ENCODE measurements at regions not wholly inside any gene's neighbourhood (a gene's known extent, or its start where the extent isn't known, plus 50 kb on each side); places are given as distances from the start of the nearest gene placed in this dataset.

GRCh38 chr4:20532116-20532790 lies 168.0 kb upstream of the PACRGL start:
- 20% methylated on average over 3 of the region's 3 CpGs for WGBS (ENCODE audit: insufficient coverage, low coverage, missing lambda C conversion rate)

GRCh38 chr4:20532871-20533870 lies 167.1 kb upstream of the PACRGL start:
- no peak overlapping the region for H3K9ac ChIP-seq (ENCODE audit: insufficient read depth in 1 of 2, low read depth in 2 of 2, low read length in 2 of 2)
- no peaks in the 10 kb centered on the region for H4K20me1 ChIP-seq (replicated peaks; ENCODE audit: control insufficient read depth, insufficient read depth, low read length)
- in situ Hi-C loops (cut with MboI) (loop anchor here (10.0 kb wide), 1 partner anchor 108 kb away; no protein-coding TSS in a partner anchor), intact Hi-C loops (cut with micrococcal nuclease) (no loop called here)
- CTCF ChIA-PET (ENCODE audit: low intra/inter-chr PET ratio): no interaction called here
- POLR2A ChIA-PET: no interaction called here
- H3K9me3 ChIP-seq (replicated peaks; ENCODE audit: control insufficient read depth, insufficient read depth, low read depth, low read length): no peaks in the 10 kb centered on the region
- ATAC-seq (no peak), DNase-seq (ENCODE audit: extremely low read depth in 1 of 4, low spot score in 3 of 4) (no peak), FAIRE-seq (no peak)
- no peak overlapping the region for H2AFZ ChIP-seq (ENCODE audit: low read depth, low read length)
- WGBS (ENCODE audit: insufficient coverage, low coverage, missing lambda C conversion rate): 27% methylated on average over 5 of the region's 5 CpGs
- H3K4me1 ChIP-seq (replicated peaks in 1 of 2; ENCODE audit: control insufficient read depth in 2 of 2, insufficient read depth in 2 of 2, low read length in 2 of 2): no peaks in the 10 kb centered on the region
- no peaks in the 10 kb centered on the region for H3K79me2 ChIP-seq (ENCODE audit: control insufficient read depth, insufficient read depth, low read length)
- H3K9me1 ChIP-seq (ENCODE audit: control insufficient read depth, insufficient read depth, low read length): no peaks in the 10 kb centered on the region
- no peak overlapping the region for H3K27ac ChIP-seq (ENCODE audit: extremely low read depth, low read depth, low read length)
- no TSS peak for BruUV-seq (replicated peaks)
- H3K4me2 ChIP-seq (ENCODE audit: insufficient read depth, low read length): no peak overlapping the region
- no peak overlapping the region for H3K4me3 ChIP-seq
- no peaks in the 10 kb centered on the region for H3K27me3 ChIP-seq (ENCODE audit: control insufficient read depth in 2 of 2, insufficient read depth in 2 of 2, low read length in 2 of 2)
- H3K36me3 ChIP-seq (ENCODE audit: control insufficient read depth, insufficient read depth, low read length): 0 out of 3 replicates have a peak, but pooled peaks cover 2% of the 10 kb centered on the region
- TF ChIP-seq CEBPZ (IDR thresholded peaks at IDR 0.05; ENCODE audit: borderline replicate concordance, low read depth, low read length) (no peak), FOXA3 (CRISPR knock-in tag; conservative IDR thresholded peaks at IDR 0.05 in 1 of 2, IDR thresholded peaks at IDR 0.05 in 1 of 2) (no peak), VEZF1 (CRISPR knock-in tag; IDR thresholded peaks at IDR 0.05) (no peak), ZNF395 (CRISPR knock-in tag; IDR thresholded peaks at IDR 0.05) (no peak)

More at GRCh38 chr4:20532116-20532790, 168.0 kb upstream of the PACRGL start:
- no peaks in the 10 kb centered on the region for H3K9me1 ChIP-seq (ENCODE audit: control insufficient read depth, insufficient read depth, low read length)
- POLR2A ChIA-PET: no interaction called here
- ATAC-seq (no peak), DNase-seq (ENCODE audit: extremely low read depth in 1 of 4, low spot score in 3 of 4) (peak in 1 of 4 experiments; percentile 6), FAIRE-seq (no peak)
- H4K20me1 ChIP-seq (replicated peaks; ENCODE audit: control insufficient read depth, insufficient read depth, low read length): no peaks in the 10 kb centered on the region
- intact Hi-C loops (cut with micrococcal nuclease) (no loop called here), in situ Hi-C loops (cut with MboI) (loop anchor here (10.0 kb wide), 1 partner anchor 107 kb away; no protein-coding TSS in a partner anchor)
- H3K27me3 ChIP-seq (ENCODE audit: control insufficient read depth in 2 of 2, insufficient read depth in 2 of 2, low read length in 2 of 2): no peaks in the 10 kb centered on the region
- TF ChIP-seq ZNF583 (CRISPR knock-in tag; IDR thresholded peaks at IDR 0.05) (no peak), ZFP1 (CRISPR knock-in tag; IDR thresholded peaks at IDR 0.05) (no peak)
- BruUV-seq (replicated peaks): no TSS peak
- H3K36me3 ChIP-seq (ENCODE audit: control insufficient read depth, insufficient read depth, low read length): 0 out of 3 replicates have a peak, but pooled peaks cover 2% of the 10 kb centered on the region
- no peak overlapping the region for H3K4me3 ChIP-seq
- no peaks in the 10 kb centered on the region for H3K4me1 ChIP-seq (replicated peaks in 1 of 2; ENCODE audit: control insufficient read depth in 2 of 2, insufficient read depth in 2 of 2, low read length in 2 of 2)
- CTCF ChIA-PET (ENCODE audit: low intra/inter-chr PET ratio): no interaction called here
- no peaks in the 10 kb centered on the region for H3K79me2 ChIP-seq (ENCODE audit: control insufficient read depth, insufficient read depth, low read length)
- H3K4me2 ChIP-seq (ENCODE audit: insufficient read depth, low read length): no peak overlapping the region
- no peaks in the 10 kb centered on the region for H3K9me3 ChIP-seq (replicated peaks; ENCODE audit: control insufficient read depth, insufficient read depth, low read depth, low read length)
- H3K27ac ChIP-seq (ENCODE audit: extremely low read depth, low read depth, low read length): no peak overlapping the region
- H3K9ac ChIP-seq (ENCODE audit: insufficient read depth in 1 of 2, low read depth in 2 of 2, low read length in 2 of 2): no peak overlapping the region
- no peak overlapping the region for H2AFZ ChIP-seq (ENCODE audit: low read depth, low read length)
